Caki2 (cell line): ENCODE measurements at regions not wholly inside any gene's neighbourhood (a gene's known extent, or its start where the extent isn't known, plus 50 kb on each side); places are given as distances from the start of the nearest gene placed in this dataset.

Experiments
- DNase-seq: peaks from one replicate; pipeline ENCODE4 v3.0.0-alpha.2; 2015; ENCODE audit warnings: low read depth
- in situ Hi-C: cut with HindIII; loops from 2 replicates; pipeline ENCODE4 v1.10.0; 2016; ENCODE audit warnings: low sequenced_read_pairs, low pct_unique_long_range_greater_than_20kb, mixed read lengths

- no peak for DNase-seq
- in situ Hi-C loops, result no loop called here
Measured at GRCh38 chr20:48075591-48076174, 290.4 kb upstream of the SULF2 start.

DNA sequence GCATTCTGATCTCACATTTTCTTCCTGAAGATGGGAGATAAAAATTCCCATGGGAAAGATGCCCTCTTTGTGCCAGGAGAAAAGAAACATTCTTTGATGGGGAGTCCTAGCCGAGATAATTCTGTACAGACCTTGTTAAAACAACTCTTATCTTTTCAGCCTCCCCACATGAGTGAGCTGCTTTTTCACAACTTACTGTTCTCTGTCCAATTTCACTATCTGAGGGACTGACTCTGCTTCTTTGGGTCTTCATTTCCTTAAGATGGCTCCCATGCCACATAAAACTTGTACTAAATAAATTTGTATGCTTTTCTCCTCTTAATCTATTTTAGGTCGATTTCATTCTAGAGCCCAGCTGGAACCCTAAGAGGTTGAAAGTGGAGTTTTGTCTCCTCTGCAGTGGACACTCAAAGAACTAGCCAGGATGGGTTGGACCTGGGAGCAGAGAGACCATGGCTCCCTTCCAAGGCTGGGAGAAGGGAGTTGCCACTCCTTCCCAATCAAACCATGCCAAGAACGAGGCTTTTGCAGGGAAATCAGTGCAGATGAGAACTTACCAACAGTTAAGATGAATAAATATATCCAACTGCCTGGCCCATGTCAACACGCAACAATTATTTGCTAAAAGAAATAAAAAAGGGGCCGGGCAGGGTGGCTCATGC, 285.8 kb upstream of the SULF2 start:
- in situ Hi-C loops, result no loop called here
- no peak for DNase-seq

GRCh38 chr20:48069596-48069995, 284.3 kb upstream of the SULF2 start:
- in situ Hi-C loops, result no loop called here
- no peak for DNase-seq

DNA sequence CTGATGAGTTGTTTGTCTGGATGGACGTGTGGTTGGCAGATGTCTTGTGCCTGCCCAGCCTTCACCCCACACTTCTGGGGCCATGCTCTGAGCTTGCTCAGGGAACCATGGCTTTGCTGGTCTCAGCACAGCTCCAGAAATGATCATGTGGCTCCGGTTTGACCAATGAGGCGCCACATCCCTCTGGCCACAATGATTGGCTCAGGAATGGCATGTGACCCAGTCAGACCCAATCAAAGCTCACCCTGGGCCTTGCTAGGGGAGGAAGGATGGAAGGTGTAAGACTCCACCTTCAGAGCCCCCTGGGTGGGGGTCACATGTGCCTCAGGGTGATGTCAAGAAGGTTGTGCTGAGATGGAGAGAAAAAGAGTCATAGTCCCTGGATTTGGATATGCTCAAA, 281.6 kb upstream of the SULF2 start:
- no peak for DNase-seq
- in situ Hi-C loops, result no loop called here

- no peak for DNase-seq
- in situ Hi-C loops, result no loop called here
Measured at GRCh38 chr20:48066246-48066645, 281.0 kb upstream of the SULF2 start.

- DNase-seq, result no peak
- in situ Hi-C loops, result no loop called here
Measured at GRCh38 chr20:48065833-48066232, 280.6 kb upstream of the SULF2 start.

DNA sequence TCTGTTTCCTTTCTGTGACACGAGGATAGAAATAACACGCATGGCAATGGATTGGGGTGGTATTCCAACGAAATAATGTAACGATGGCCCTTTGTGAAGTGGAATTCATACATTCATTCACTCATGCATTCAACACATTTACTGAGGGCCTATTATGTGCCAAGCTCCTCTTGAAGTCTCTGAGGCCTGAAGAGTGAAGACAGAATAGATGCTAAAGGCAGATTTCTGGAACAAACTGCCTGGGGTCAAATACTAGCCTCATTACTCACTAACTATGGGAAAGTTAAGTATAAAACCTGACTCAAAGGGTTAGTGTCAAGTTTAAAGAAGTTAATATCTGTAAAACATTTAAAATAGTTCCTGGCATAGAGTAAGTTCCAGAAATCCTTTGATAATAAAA, 279.6 kb upstream of the SULF2 start:
- peak; percentile 66 for DNase-seq
- in situ Hi-C loops, result no loop called here

- in situ Hi-C loops, result no loop called here
Measured at GRCh38 chr20:48060841-48061720, 275.8 kb upstream of the SULF2 start.

GRCh38 chr20:48058611-48059559, 273.6 kb upstream of the SULF2 start:
- no peak for DNase-seq
- in situ Hi-C loops, result no loop called here

More at GRCh38 chr20:48060841-48061720, 275.8 kb upstream of the SULF2 start:
- DNase-seq, result no peak

DNA sequence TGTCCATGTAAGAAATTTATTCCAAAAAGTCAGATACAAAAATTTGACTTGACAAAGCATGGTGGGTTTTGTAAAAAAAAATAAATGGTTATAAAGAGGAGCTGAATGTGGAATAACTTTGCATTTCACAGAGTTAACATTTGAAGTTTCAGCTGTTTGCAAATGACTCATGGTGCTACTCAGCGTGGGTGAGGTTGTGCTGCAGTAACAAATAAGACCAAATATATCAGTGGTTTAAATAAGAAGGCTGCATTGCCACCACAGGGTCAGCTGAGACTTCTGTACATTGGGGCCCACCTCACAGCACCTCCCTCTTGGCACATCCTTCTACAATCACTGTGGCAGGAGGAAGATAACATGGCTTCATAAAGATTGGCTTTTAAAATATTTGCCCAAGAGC, 272.5 kb upstream of the SULF2 start:
- no peak for DNase-seq
- in situ Hi-C loops, result no loop called here

- in situ Hi-C loops, result no loop called here
- no peak for DNase-seq
Measured at GRCh38 chr20:48057251-48057650, 272.0 kb upstream of the SULF2 start.

DNA sequence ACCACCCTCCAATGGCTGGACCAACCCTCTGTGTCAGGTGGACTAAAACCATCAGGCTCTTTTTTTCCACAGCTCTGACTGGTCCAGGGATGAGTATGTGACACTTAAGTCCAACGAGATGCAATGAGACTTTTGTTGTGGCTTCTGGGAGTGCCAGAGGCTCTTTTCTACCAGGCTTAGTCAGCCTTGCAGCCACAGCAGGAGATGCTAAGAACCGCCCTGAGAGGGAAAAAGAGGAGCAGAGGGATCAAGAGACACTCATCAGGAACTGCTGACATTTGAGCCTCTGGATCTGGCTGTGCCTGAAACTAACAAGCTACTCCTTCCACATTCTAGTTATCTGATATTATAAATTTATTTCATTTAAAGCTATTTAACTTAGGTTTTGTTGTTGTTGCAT, 270.9 kb upstream of the SULF2 start:
- no peak for DNase-seq
- in situ Hi-C loops, result no loop called here

DNA sequence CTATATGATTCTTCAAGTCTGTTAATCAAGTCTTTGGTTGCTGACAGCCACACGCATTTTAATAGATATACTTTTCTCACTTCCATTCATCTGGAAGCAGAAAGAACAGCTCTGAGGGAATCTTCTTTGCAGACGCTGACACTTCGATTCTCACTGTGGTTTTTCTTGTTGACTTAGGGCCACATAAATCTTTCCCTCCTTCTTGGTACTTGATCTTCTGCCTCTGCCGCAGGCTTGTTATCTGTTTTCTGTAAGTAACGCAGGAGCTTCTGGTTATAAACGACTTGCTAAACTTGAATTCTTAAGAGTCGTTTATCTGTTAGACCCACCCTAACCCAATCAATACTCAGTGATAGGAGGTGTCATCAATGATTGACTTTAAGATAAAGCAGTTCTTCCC, 268.8 kb upstream of the SULF2 start:
- in situ Hi-C loops, result no loop called here
- DNase-seq, result no peak

DNA sequence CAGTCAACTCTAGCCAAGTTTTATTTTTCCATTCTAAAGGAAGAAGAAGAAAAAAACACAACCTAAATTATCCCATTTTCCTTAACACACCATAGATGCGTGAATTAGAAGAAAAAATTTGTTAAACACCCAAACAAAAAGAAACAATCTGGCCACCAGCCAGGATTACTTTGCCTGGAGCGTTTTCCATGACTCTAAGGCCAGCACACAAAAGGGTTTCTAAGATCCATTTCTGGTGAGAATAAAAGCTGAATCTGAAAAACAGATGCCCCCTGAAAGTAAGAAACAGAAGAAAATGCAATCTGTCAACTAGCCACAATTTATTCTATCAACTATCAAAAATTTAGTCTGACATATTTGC, 267.2 kb upstream of the SULF2 start:
- in situ Hi-C loops, result no loop called here
- DNase-seq, result peak; percentile 28

DNA sequence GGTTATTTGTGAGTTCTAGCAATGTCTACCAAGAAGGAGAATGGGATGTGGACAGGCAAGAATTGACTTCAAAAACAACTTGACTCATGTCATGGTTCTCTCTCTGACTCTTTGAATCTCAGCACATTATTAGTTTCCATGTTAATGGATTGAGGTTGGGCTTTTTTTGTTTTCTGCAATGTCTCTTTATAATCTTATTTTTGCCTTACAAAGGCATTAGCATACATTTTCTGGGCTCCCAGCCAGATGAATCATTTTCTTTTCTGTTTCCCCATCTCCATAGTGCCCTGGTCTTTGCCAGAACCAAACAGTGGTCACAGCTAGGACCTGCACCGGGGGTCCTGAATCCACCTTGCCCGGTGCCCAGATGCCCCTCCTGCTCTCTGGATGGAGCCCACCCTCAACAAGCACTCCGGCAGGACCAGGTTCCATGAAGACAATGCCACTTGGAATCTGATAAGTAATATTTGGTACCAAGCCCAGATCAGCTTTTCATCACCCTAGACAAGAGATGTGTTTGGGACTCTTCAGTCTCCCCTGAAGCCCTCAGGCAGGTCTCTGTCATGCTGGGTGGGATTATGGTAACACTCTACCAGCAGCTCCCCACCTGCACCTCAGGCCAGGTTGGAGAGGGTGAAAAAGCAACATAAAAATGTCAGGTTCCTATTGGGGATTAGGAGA, 266.7 kb upstream of the SULF2 start:
- peak; percentile 57 for DNase-seq
- in situ Hi-C loops, result no loop called here

- in situ Hi-C loops, result no loop called here
Measured at GRCh38 chr20:48049641-48050040, 264.4 kb upstream of the SULF2 start.

DNA sequence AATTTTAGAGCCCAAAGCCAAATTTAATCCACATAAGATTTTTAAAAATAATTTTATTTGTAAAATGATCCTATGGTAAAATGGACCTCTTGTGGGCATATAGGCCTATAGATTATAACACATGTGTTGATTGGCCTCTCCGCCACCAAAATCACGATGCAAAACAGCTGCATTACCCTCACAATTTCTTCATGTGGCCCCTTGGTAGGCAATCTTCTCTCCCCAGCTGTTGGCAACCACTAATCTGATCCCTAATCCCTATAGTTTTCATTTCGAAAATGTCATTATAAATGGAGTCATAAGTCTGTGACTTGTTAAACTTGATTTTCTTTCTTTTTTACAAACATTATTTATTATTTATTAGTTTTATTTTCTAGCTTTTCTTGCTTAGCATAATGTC, 263.9 kb upstream of the SULF2 start:
- no peak for DNase-seq
- in situ Hi-C loops, result no loop called here

More at GRCh38 chr20:48049641-48050040, 264.4 kb upstream of the SULF2 start:
- DNase-seq, result no peak

DNA sequence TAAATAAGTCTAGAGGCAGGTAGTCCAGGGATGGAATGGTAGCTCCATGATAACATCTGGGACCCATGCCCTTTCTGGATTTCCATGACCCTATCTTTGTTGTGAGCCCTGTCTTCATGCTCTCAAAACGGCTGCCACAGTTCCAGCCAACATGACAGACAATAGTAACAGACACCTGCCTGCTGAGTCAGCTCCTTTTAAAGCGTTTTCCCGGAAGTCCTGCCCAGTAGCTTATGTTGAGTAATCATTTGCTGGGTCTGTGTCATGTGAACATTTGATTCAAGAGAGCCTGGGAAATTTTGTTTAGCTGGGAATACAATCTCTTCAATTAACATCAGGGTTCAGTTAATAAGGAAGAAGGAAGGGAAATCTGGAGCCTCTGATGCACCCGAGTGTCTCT, 262.2 kb upstream of the SULF2 start:
- in situ Hi-C loops, result no loop called here
- no peak for DNase-seq
